ENCODE measurements at regions not wholly inside any gene's neighbourhood (a gene's known extent, or its start where the extent isn't known, plus 50 kb on each side); places are given as distances from the start of the nearest gene placed in this dataset.

GRCh38 chr13:91236921-91237320, 110.6 kb upstream of the MIR17HG start:
- DNase-seq (ENCODE audit: low read depth) = no peak
- no peak overlapping the region for H3K4me3 ChIP-seq (ENCODE audit: low read depth, low read length)
- no peak for TF ChIP-seq CTCF (IDR thresholded peaks at IDR 0.05; ENCODE audit: insufficient read depth, low read length)

- TF ChIP-seq CTCF (IDR thresholded peaks at IDR 0.05; ENCODE audit: insufficient read depth, low read length) = no peak
- DNase-seq (ENCODE audit: low read depth) = no peak
- no peak overlapping the region for H3K4me3 ChIP-seq (ENCODE audit: low read depth, low read length)
These were observed 109.5 kb upstream of the MIR17HG start for GRCh38 chr13:91238036-91238435.

GRCh38 chr13:91240341-91240740, 107.1 kb upstream of the MIR17HG start:
- no peak for DNase-seq (ENCODE audit: low read depth)
- no peak for TF ChIP-seq CTCF (IDR thresholded peaks at IDR 0.05; ENCODE audit: insufficient read depth, low read length)
- H3K4me3 ChIP-seq (ENCODE audit: low read depth, low read length) = no peak overlapping the region

- no peak overlapping the region for H3K4me3 ChIP-seq (ENCODE audit: low read depth, low read length)
- TF ChIP-seq CTCF (IDR thresholded peaks at IDR 0.05; ENCODE audit: insufficient read depth, low read length) = no peak
- DNase-seq (ENCODE audit: low read depth) = no peak
These were observed 106.1 kb upstream of the MIR17HG start for GRCh38 chr13:91241221-91241933.

GRCh38 chr13:91242652-91243051, 104.8 kb upstream of the MIR17HG start:
- no peak for TF ChIP-seq CTCF (IDR thresholded peaks at IDR 0.05; ENCODE audit: insufficient read depth, low read length)
- no peak overlapping the region for H3K4me3 ChIP-seq (ENCODE audit: low read depth, low read length)
- DNase-seq (ENCODE audit: low read depth) = no peak

- no peak for TF ChIP-seq CTCF (IDR thresholded peaks at IDR 0.05; ENCODE audit: insufficient read depth, low read length)
- no peak overlapping the region for H3K4me3 ChIP-seq (ENCODE audit: low read depth, low read length)
- DNase-seq (ENCODE audit: low read depth) = no peak
These were observed 102.2 kb upstream of the MIR17HG start for GRCh38 chr13:91245288-91245687.

GRCh38 chr13:91247768-91248167, 99.7 kb upstream of the MIR17HG start:
- TF ChIP-seq CTCF (IDR thresholded peaks at IDR 0.05; ENCODE audit: insufficient read depth, low read length) = no peak
- no peak for DNase-seq (ENCODE audit: low read depth)
- no peak overlapping the region for H3K4me3 ChIP-seq (ENCODE audit: low read depth, low read length)
